Liver (tissue), 8 donors: ENCODE measurements at regions not wholly inside any gene's neighbourhood (a gene's known extent, or its start where the extent isn't known, plus 50 kb on each side); places are given as distances from the start of the nearest gene placed in this dataset.
A peak's percentile ranks its signal among the peaks of the same experiment; 100 is the strongest.

Source experiments
- DNase-seq: peaks from one replicate; pipeline ENCODE4 v3.0.0-alpha.2; 2017; ENCODE audit warnings: low spot score
- H3K27ac ChIP-seq, 2 donors: one replicate each; pipeline ENCODE4 v1.7.0; 2013; ENCODE audit warnings: inconsistent platforms in 2 of 2, low read length in 2 of 2, control low read depth in 1 of 2, low read depth in 1 of 2, mild to moderate bottlenecking in 1 of 2
- H3K27me3 ChIP-seq, 4 donors: one replicate each; pipeline versions ENCODE4 v1.6.1 to v1.7.0; 2013; ENCODE audit warnings: low read length in 3 of 4, inconsistent platforms in 1 of 4, mild to moderate bottlenecking in 1 of 4, moderate library complexity in 1 of 4; ENCODE audit not compliant: control insufficient read depth in 4 of 4, insufficient read depth in 4 of 4
- H3K36me3 ChIP-seq, 4 donors: one replicate each; pipeline versions ENCODE4 v1.6.1 to v1.7.0; 2013; ENCODE audit warnings: low read length in 3 of 4, mild to moderate bottlenecking in 3 of 4, low read depth in 1 of 4, moderate library complexity in 1 of 4; ENCODE audit not compliant: control insufficient read depth in 4 of 4, insufficient read depth in 3 of 4
- H3K4me1 ChIP-seq, 4 donors: one replicate each; pipeline versions ENCODE4 v1.6.1 to v1.7.0; 2013; ENCODE audit warnings: low read length in 3 of 4, mild to moderate bottlenecking in 3 of 4, moderate library complexity in 1 of 4; ENCODE audit not compliant: control insufficient read depth in 4 of 4, insufficient read depth in 4 of 4
- H3K4me3 ChIP-seq, 3 donors: one replicate each; pipeline versions ENCODE4 v1.6.1 to v1.7.0; 2013; ENCODE audit warnings: low read length in 3 of 3, control low read depth in 1 of 3, low read depth in 1 of 3, mild to moderate bottlenecking in 1 of 3
- H3K9ac ChIP-seq, 2 donors: one replicate each; pipeline ENCODE4 v1.7.0; 2013; ENCODE audit warnings: low read length in 2 of 2, mild to moderate bottlenecking in 2 of 2, moderate library complexity in 2 of 2, control low read depth in 1 of 2, low read depth in 1 of 2
- H3K9me3 ChIP-seq, 4 donors: one replicate each; pipeline versions ENCODE4 v1.6.1 to v1.7.0; 2013; ENCODE audit warnings: low read length in 3 of 4; ENCODE audit not compliant: control insufficient read depth in 4 of 4
- CTCF ChIP-seq: fragments of 150-350 bp; IDR thresholded peaks from 2 replicates; pipeline ENCODE4 v1.5.1; 2017; ENCODE audit warnings: improper control_type of control experiment, low read depth, low read length; ENCODE audit not compliant: missing input control
- EGR1 ChIP-seq, 2 donors: IDR thresholded peaks; 2 replicates each; pipeline ENCODE4 v1.6.1; 2016 to 2018; ENCODE audit warnings: antibody characterized with exemption in 2 of 2, low read depth in 2 of 2
- FOXA1 ChIP-seq: IDR thresholded peaks from 2 replicates; pipeline ENCODE4 v1.6.1; 2016; ENCODE audit warnings: antibody characterized with exemption
- FOXA2 ChIP-seq: IDR thresholded peaks from 2 replicates; pipeline ENCODE4 v1.6.1; 2016; ENCODE audit warnings: antibody characterized with exemption
- GABPA ChIP-seq, 2 donors: IDR thresholded peaks in 1 of 2; conservative IDR thresholded peaks in 1 of 2; 2 replicates each; pipeline ENCODE4 v1.6.1; 2016; ENCODE audit warnings: antibody characterized with exemption in 2 of 2, mild to moderate bottlenecking in 1 of 2, moderate library complexity in 1 of 2
- HNF4A ChIP-seq, 2 donors: conservative IDR thresholded peaks; 2 replicates each; pipeline ENCODE4 v1.6.1; 2016; ENCODE audit warnings: antibody characterized with exemption in 2 of 2, mild to moderate bottlenecking in 2 of 2
- JUND ChIP-seq, 2 donors: IDR thresholded peaks; 2 replicates each; pipeline ENCODE4 v1.6.1; 2016; ENCODE audit warnings: antibody characterized with exemption in 2 of 2
- MAX ChIP-seq: IDR thresholded peaks from 2 replicates; pipeline ENCODE4 v1.6.1; 2016; ENCODE audit warnings: antibody characterized with exemption
- RAD21 ChIP-seq, 2 donors: IDR thresholded peaks; 2 replicates each; pipeline ENCODE4 v1.6.1; 2016; ENCODE audit warnings: antibody characterized with exemption in 2 of 2, mild to moderate bottlenecking in 2 of 2
- REST ChIP-seq: IDR thresholded peaks from 2 replicates; pipeline ENCODE4 v1.6.1; 2016; ENCODE audit warnings: antibody characterized with exemption, mild to moderate bottlenecking
- RXRA ChIP-seq, 2 donors: IDR thresholded peaks; 2 replicates each; pipeline ENCODE4 v1.6.1; 2017 to 2018; ENCODE audit warnings: antibody characterized with exemption in 2 of 2, mild to moderate bottlenecking in 1 of 2
- SP1 ChIP-seq: IDR thresholded peaks from 2 replicates; pipeline ENCODE4 v1.6.1; 2018; ENCODE audit warnings: antibody characterized with exemption, mild to moderate bottlenecking
- TAF1 ChIP-seq: conservative IDR thresholded peaks from 2 replicates; pipeline ENCODE4 v1.6.1; 2016; ENCODE audit warnings: antibody characterized with exemption, mild to moderate bottlenecking
- YY1 ChIP-seq: IDR thresholded peaks from 2 replicates; pipeline ENCODE4 v1.6.1; 2016; ENCODE audit warnings: antibody characterized with exemption, mild to moderate bottlenecking
- ZBTB33 ChIP-seq: IDR thresholded peaks from 2 replicates; pipeline ENCODE4 v1.6.1; 2016; ENCODE audit warnings: antibody characterized with exemption
- WGBS: extraction: QIAGEN DNeasy Blood & Tissue Kit; methylation state at CpG from one replicate; pipeline ENCODE4 v1.1.7; 2013; 5-methylcytosine and 5-hydroxymethylcytosine counted together
- donor health status: healthy.
- donor health status: healthy.
- donor health status: healthy.
- donor health status: healthy.
- donor health status: healthy.

GRCh38 chr2:14272396-14273075 lies 360.0 kb upstream of the LRATD1 start:
- 51% methylated on average over 4 of the region's 4 CpGs for WGBS
- H3K27ac ChIP-seq, result no peak overlapping the region
- DNase-seq, result no peak

GRCh38 chr2:14273650-14274049 lies 358.9 kb upstream of the LRATD1 start:
- Histone ChIP-seq H3K9me3 (peaks cover 0 to 4% (median 0%) of the 10 kb centered on the region in 4 donors), H3K27ac (no peak overlapping the region), H3K27me3 (no peaks in the 10 kb centered on the region), H3K9ac (no peak overlapping the region), H3K4me1 (no peaks in the 10 kb centered on the region), H3K4me3 (no peak overlapping the region), H3K36me3 (no peaks in the 10 kb centered on the region)
- WGBS, result 70% methylated on average over 1 of the region's 1 CpG
- no peak for TF ChIP-seq RAD21 (IDR thresholded peaks at IDR 0.05)
- TF ChIP-seq YY1, result no peak
- TF ChIP-seq SP1, result no peak
- no peak for TF ChIP-seq ZBTB33
- TF ChIP-seq FOXA2, result no peak
- TF ChIP-seq REST, result no peak
- no peak for TF ChIP-seq EGR1 (IDR thresholded peaks at IDR 0.05; ENCODE audit: low read depth in 2 of 2)
- TF ChIP-seq FOXA1, result no peak
- TF ChIP-seq CTCF, result no peak
- TF ChIP-seq HNF4A (conservative IDR thresholded peaks at IDR 0.05), result no peak
- TF ChIP-seq TAF1, result no peak
- TF ChIP-seq JUND (IDR thresholded peaks at IDR 0.05), result no peak
- TF ChIP-seq RXRA (IDR thresholded peaks at IDR 0.05), result no peak
- no peak for TF ChIP-seq GABPA (IDR thresholded peaks at IDR 0.05 in 1 of 2, conservative IDR thresholded peaks at IDR 0.05 in 1 of 2)
- no peak for DNase-seq

More at GRCh38 chr2:14272396-14273075, 360.0 kb upstream of the LRATD1 start:
- Histone ChIP-seq H3K4me1 (no peaks in the 10 kb centered on the region), H3K27me3 (no peaks in the 10 kb centered on the region), H3K9me3 (peaks cover 0 to 4% (median 0%) of the 10 kb centered on the region in 4 donors), H3K4me3 (no peak overlapping the region), H3K9ac (no peak overlapping the region), H3K36me3 (no peaks in the 10 kb centered on the region)
- TF ChIP-seq REST (no peak), HNF4A (conservative IDR thresholded peaks at IDR 0.05) (peak in 1 of 2 donors; percentile 35), YY1 (peak; percentile 38), RXRA (IDR thresholded peaks at IDR 0.05) (peak in 1 of 2 donors; percentile 13), MAX (no peak), FOXA1 (no peak)
